GM19395 (cell line): ENCODE measurements at regions not wholly inside any gene's neighbourhood (a gene's known extent, or its start where the extent isn't known, plus 50 kb on each side); places are given as distances from the start of the nearest gene placed in this dataset.
"Not testable (repeated sequence)": the region's sequence is repeated elsewhere in the genome, so short reads cannot be mapped to it uniquely, and the experiment has no call there.

ENCODE experiments used
- ATAC-seq: cut with Tn5 transposase; IDR thresholded peaks from one replicate; pipeline ENCODE4 v1.9.1; 2021; ENCODE audit warnings: mild to moderate bottlenecking, moderate library complexity; ENCODE audit not compliant: unreplicated experiment

DNA sequence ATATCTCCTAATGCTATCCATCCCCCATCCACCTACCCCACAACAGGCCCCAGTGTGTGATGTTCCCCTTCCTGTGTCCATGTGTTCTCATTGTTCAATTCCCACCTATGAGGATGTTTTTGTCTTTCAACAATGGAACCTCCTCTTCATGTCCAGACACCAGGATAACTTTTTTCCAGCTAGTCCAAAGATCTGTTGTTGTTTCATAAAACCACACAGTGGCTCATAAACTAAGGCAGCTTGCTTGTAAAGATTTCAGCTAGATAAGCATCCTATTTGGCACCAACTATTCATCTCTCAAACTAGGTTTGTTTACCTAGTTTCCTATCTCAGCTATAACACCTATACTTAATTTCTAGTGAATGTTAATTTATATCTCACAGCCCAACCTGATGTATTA lies 937.7 kb downstream of the TRIB2 start:
- no peak for ATAC-seq

DNA sequence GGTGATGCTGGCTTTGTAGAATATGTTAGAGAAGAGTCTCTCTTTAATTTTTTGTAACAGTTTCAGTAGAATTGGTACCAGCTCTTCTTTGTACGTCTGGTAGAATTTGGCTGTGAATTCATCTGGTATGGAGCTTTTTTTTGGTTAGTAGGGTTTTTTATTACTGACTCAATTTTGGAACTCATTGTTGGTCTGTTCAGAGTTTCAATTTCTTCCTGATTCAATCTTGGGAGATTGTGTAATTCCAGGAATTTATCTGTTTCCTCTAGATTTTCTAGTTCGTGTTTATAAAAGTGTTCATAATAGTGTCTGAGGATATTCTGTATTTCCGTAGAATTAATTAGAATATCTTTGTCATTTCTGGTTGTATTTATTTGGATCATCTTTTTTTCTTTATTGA lies 943.5 kb downstream of the TRIB2 start:
- no peak for ATAC-seq

DNA sequence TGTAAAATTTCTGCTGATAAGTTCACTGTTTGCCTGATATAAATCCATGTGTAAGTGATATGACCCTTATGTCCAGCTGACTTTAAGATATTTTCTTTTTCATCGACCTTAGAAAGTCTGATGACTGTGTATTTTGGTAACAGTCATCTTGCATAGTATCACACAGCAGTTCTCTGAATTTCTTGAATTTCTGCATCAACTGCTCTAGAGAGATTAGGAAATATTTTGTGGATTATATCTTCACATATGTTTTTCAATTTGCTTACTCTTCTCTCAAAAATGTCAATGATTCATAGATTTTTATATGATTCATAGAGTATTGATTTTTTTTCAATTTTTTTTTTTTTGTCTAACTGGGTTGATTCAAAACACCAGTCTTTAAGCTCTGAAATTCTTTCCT lies 945.3 kb downstream of the TRIB2 start:
- ATAC-seq = no peak

- ATAC-seq = peak; percentile 61
These were observed 950.1 kb downstream of the TRIB2 start for GRCh38 chr2:13666582-13667414.

GRCh38 chr2:13667415-13667757 lies 950.6 kb downstream of the TRIB2 start:
- ATAC-seq = no peak

- no peak for ATAC-seq
These were observed 952.9 kb downstream of the TRIB2 start for GRCh38 chr2:13669607-13670006.

DNA sequence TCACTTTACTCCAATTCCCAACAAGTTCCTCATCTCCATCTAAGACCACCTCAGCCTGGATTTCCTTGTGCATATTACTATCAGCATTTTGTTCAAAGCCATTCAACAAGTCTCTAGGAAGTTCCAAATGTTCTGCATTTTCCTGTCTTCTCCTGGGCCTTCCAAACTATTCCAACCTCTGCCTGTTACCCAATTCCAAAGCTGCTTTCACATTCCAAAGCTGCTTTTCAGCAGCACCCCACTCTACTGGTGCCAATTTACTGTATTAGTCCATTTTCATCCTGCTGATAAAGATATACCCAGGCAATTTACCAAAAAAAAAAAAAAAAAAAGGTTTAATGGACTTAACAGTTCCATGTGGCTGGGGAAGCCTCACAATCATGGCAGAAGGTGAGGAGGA lies 957.1 kb downstream of the TRIB2 start:
- ATAC-seq = not testable (repeated sequence)

- no peak for ATAC-seq
These were observed 956.2 kb upstream of the LRATD1 start for GRCh38 chr2:13676269-13676668.

GRCh38 chr2:13681936-13682335 lies 950.6 kb upstream of the LRATD1 start:
- no peak for ATAC-seq

DNA sequence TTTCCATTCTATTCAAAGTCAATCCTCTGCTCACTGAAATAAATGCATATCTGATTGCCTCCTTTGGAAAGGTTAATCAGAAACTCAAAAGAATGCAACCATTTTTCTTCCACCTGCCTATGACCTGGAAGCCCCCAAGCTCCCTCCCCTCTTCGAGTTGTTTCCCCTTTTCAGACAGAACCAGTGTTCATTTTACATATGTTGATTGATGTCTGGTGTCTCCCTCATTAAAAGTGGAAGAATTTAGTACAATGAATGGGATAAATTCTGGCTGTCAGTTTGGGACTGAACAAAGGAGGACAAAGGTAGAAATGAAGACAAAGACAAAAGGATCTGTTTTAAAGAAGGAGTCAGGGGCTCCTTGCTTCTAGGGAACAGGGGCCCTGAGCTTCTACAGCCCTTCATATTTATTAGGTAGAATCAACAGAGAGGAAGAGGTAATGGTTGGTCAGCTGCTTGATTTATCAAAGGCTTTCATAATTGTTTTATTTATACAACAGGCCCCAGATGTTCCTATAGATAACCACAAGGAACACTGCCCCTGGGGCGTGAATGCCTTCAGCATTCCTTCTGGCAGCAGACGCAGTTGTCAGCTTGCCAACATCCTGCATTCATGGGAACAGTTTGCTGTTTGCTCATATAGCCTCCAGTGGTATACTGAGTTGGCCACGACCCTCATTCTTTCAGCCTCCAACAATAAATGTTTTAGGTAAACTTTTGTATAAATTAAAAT lies 949.8 kb upstream of the LRATD1 start:
- no peak for ATAC-seq

- ATAC-seq = peak; percentile 57
These were observed 946.3 kb upstream of the LRATD1 start for GRCh38 chr2:13686262-13686661.

GRCh38 chr2:13694673-13695072 lies 937.8 kb upstream of the LRATD1 start:
- no peak for ATAC-seq

DNA sequence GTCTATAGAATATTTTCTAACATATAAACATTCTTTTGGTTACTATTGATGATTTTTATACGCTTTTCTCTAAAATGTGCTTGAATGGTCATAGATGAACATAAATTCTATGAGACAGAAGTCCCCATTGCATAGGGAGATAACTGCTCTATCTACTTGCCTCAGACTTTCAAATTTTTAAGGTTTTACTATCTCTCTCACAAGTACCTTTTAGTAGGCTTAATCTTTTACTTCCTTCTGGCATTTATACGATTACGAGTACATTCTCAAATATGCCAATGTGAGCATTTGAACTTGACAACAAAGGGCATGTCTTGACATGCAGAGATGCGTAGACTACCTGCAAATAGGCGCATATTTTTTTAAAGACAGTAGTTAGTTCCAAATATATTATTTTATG lies 935.9 kb upstream of the LRATD1 start:
- no peak for ATAC-seq

DNA sequence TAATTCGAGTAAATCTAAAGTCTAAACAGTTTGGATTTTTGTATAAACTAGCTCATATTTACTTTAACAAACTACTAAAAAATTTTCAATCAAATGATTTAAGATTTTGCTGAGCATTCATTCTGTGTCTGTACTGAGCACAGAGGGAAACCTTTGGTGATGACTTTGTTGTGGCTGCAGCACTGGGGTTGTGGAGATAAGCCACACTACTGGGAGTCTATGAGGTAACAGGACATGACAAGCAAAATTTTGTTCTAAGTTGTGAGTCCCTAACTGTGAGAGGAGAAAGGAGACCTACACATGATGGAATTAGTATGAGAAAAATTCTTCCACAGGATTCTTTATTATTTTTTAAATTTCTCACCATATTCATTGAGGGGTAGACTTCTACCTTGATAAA lies 933.7 kb upstream of the LRATD1 start:
- ATAC-seq = no peak

DNA sequence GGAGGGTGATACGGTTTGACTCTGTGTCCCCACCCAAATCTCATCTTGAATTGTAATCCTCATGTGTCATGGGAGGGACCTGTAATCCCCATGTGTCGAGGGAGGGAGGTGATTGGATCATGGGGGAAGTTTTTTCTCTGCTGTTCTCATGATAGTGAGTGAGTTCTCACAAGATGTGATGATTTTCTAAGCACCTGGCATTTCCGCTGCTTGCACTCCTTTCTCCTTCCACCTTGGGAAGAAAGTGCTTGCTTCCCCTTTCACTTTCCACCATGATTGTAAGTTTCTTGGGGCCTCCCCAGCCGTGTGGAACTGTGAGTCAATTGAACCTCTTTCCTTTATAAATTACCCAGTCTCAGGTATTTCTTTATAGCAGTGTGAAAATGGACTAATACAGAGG lies 932.6 kb upstream of the LRATD1 start:
- ATAC-seq = not testable (repeated sequence)

GRCh38 chr2:13711154-13711553 lies 921.4 kb upstream of the LRATD1 start:
- no peak for ATAC-seq

DNA sequence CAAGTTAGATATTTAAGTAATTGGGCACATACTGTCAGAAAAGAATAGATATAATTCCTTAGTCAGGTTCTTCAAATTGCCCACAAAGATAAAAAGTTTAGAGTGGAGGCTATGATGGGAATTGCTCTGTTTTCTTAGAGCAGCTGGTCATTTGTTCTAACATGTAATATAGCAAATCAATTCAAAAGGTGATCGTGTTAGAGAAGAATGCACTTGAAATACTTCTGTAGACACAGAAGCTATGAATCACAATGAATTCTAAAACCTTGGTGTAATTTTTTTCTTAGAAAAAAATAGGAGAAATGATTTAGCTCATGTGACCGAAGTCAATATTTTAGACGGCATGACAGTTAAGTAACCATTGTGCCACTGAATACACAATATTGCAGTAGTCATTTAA lies 918.1 kb upstream of the LRATD1 start:
- ATAC-seq = no peak

GRCh38 chr2:13725945-13726344 lies 906.6 kb upstream of the LRATD1 start:
- ATAC-seq = no peak

- no peak for ATAC-seq
These were observed 887.2 kb upstream of the LRATD1 start for GRCh38 chr2:13745330-13745729.

DNA sequence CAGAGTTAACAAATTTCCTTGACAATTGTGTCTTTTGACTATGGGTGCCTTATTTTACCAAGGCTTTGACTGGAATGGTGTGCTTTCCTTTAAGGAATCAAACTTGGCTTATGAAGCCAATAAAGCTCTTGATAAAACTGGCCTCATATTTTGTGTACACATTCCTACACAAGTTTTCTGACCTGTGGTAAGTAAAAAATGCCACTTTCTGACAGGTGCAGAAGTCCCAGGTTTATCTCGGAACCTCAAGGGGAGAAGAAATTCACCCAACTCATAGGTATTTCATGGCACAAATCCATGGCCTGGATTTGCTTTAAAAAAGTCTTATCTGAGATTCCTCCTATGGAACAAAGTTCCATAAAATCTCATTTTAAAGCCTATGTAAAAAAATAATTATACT lies 880.6 kb upstream of the LRATD1 start:
- ATAC-seq = no peak

- no peak for ATAC-seq
These were observed 874.1 kb upstream of the LRATD1 start for GRCh38 chr2:13758412-13758811.

DNA sequence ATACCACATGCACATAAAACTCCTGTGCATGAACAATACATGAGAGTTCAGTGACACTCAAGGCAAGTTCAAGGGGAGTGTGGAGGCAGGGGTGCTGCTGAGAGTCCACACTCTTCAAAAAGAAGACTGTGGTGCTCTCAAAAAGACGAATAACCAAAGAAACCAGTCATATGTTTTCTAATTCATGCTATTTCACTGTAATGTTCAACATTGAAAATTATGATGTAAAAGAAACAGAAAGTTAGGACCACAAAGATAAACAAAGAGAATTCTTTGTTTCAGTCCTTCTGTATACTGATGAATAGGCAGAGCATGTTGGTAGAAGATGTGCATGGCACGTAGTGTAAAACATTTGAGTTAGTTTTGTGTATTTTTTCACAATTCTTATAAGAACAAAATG lies 864.2 kb upstream of the LRATD1 start:
- ATAC-seq = no peak
